Panc1 (cell line): ENCODE measurements at regions not wholly inside any gene's neighbourhood (a gene's known extent, or its start where the extent isn't known, plus 50 kb on each side); places are given as distances from the start of the nearest gene placed in this dataset.

Experiments used
- ATAC-seq: fragments of 200-7000 bp; cut with Tn5 transposase; 2 replicates; pipeline ENCODE4 v1.9.1; 2020; ENCODE audit warnings: mild to moderate bottlenecking, moderate library complexity
- BruUV-seq: library from RNA; stranded (reverse); fragments of 400-500 nt; replicated peaks from 2 replicates; lab custom pipeline; 2021; lab: Mats Ljungman, UMichigan
- CTCF ChIA-PET: fragments of 300-600 bp; sonication (Branson Sonifier 250); formaldehyde crosslinking; loops from one replicate; lab custom pipeline; 2022; ENCODE audit warnings: antibody characterized with exemption; lab: Charles Lee
- POLR2A ChIA-PET: fragments of 300-600 bp; sonication (Branson Sonifier 250); formaldehyde crosslinking; loops from one replicate; lab custom pipeline; 2022; ENCODE audit warnings: antibody characterized with exemption; lab: Charles Lee
- DNase-seq: peaks from one replicate; pipeline ENCODE4 v3.0.0-alpha.2; 2010; ENCODE audit warnings: low read depth, low spot score
- H3K27ac ChIP-seq: 2 replicates; pipeline ENCODE4 v1.5.1; 2011; ENCODE audit warnings: mild to moderate bottlenecking, low read length, inconsistent platforms
- H3K27me3 ChIP-seq: fragments of 200-500 bp; sonication (Bioruptor generic); 2 replicates; pipeline ENCODE4 v1.6.0; 2014; ENCODE audit warnings: low read length, inconsistent platforms; ENCODE audit not compliant: control insufficient read depth, insufficient read depth
- H3K36me3 ChIP-seq: fragments of 200-500 bp; sonication (Bioruptor generic); 2 replicates; pipeline ENCODE4 v1.5.1; 2014; ENCODE audit warnings: inconsistent platforms, mild to moderate bottlenecking, low read length, moderate library complexity; ENCODE audit not compliant: control insufficient read depth, insufficient read depth
- H3K4me1 ChIP-seq: 2 replicates; pipeline ENCODE4 v1.5.1; 2011; ENCODE audit warnings: inconsistent platforms, mild to moderate bottlenecking, low read length, moderate library complexity; ENCODE audit not compliant: control insufficient read depth, insufficient read depth
- H3K4me3 ChIP-seq, 2 experiments: 2 replicates each; pipeline ENCODE4 v1.5.1; 2011 to 2012; ENCODE audit warnings: low read depth in 2 of 2, low read length in 2 of 2, mild to moderate bottlenecking in 2 of 2, inconsistent platforms in 1 of 2, moderate library complexity in 1 of 2
- H3K9me3 ChIP-seq: fragments of 200-500 bp; sonication (Bioruptor generic); 2 replicates; pipeline ENCODE4 v1.5.1; 2014; ENCODE audit warnings: low read depth, mild to moderate bottlenecking, inconsistent platforms, low read length, moderate library complexity; ENCODE audit not compliant: control insufficient read depth, insufficient read depth
- POLR2AphosphoS5 ChIP-seq: IDR thresholded peaks from 2 replicates; pipeline ENCODE4 v1.6.1; 2012; ENCODE audit warnings: mild to moderate bottlenecking, low read depth, low read length, moderate library complexity
- SIN3A ChIP-seq: IDR thresholded peaks from 2 replicates; pipeline ENCODE4 v1.6.1; 2012; ENCODE audit warnings: low read depth, mild to moderate bottlenecking, low read length, moderate library complexity, borderline replicate concordance; ENCODE audit not compliant: insufficient read depth
- TCF7L2 ChIP-seq: IDR thresholded peaks from 2 replicates; pipeline ENCODE4 v1.6.1; 2011; ENCODE audit warnings: mild to moderate bottlenecking, low read depth, low read length, inconsistent platforms
- in situ Hi-C: cut with HindIII; loops from 2 replicates; pipeline ENCODE4 v1.10.0; 2016; ENCODE audit warnings: low sequenced_read_pairs, low pct_unique_long_range_greater_than_20kb
- intact Hi-C: fragments of 100-400 bp; cut with micrococcal nuclease; formaldehyde crosslinking; loops from one replicate; pipeline ENCODE4 v1.10.0; 2022; ENCODE audit not compliant: unreplicated experiment
- TF ChIP-seq, protein P1 (sequence below): fragments of 450-650 bp; IDR thresholded peaks from 2 replicates; pipeline ENCODE4 v1.5.1; 2017; ENCODE audit warnings: mild to moderate bottlenecking
- TF ChIP-seq, protein P2 (sequence below), 2 experiments: IDR thresholded peaks; 2 replicates each; pipeline ENCODE4 v1.6.1; 2011 to 2012; ENCODE audit warnings: low read depth in 2 of 2, control low read depth in 1 of 2, low read length in 1 of 2, mild to moderate bottlenecking in 1 of 2, moderate library complexity in 1 of 2; ENCODE audit not compliant: insufficient read depth in 1 of 2

DNA sequence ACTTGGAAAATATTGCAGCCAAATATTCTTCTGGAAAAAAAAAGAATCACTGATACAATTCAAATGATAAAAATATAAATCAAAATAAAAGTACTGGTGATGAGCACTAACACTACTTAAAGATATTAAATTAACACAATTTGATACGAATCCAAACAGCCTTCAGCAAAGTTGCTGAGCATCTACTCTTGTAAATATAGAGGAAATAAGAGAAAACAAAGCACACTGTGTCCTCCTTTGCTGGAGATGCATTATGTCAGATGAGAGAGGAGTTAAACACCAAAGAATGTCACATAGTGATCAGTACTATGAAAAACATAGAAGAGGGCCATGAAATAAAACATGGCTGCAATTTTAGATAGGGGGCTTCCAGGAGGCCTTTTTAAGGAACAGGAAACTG is 177.4 kb upstream of the RNPC3 start:
- Histone ChIP-seq H3K36me3 (no peaks in the 10 kb centered on the region), H3K4me1 (no peaks in the 10 kb centered on the region), H3K27ac (no peak overlapping the region), H3K4me3 (no peak overlapping the region), H3K27me3 (no peaks in the 10 kb centered on the region), H3K9me3 (no peaks in the 10 kb centered on the region)
- POLR2A ChIA-PET, result no interaction called here
- ATAC-seq (no peak), DNase-seq (no peak)
- no TSS peak for BruUV-seq
- in situ Hi-C loops, result no loop called here
- intact Hi-C loops, result no loop called here
- CTCF ChIA-PET, result no interaction called here
- TF ChIP-seq SIN3A (no peak), TCF7L2 (no peak), POLR2AphosphoS5 (no peak)
- TF ChIP-seq, protein P1, sequence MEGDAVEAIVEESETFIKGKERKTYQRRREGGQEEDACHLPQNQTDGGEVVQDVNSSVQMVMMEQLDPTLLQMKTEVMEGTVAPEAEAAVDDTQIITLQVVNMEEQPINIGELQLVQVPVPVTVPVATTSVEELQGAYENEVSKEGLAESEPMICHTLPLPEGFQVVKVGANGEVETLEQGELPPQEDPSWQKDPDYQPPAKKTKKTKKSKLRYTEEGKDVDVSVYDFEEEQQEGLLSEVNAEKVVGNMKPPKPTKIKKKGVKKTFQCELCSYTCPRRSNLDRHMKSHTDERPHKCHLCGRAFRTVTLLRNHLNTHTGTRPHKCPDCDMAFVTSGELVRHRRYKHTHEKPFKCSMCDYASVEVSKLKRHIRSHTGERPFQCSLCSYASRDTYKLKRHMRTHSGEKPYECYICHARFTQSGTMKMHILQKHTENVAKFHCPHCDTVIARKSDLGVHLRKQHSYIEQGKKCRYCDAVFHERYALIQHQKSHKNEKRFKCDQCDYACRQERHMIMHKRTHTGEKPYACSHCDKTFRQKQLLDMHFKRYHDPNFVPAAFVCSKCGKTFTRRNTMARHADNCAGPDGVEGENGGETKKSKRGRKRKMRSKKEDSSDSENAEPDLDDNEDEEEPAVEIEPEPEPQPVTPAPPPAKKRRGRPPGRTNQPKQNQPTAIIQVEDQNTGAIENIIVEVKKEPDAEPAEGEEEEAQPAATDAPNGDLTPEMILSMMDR, result no peak
- TF ChIP-seq, protein P2, sequence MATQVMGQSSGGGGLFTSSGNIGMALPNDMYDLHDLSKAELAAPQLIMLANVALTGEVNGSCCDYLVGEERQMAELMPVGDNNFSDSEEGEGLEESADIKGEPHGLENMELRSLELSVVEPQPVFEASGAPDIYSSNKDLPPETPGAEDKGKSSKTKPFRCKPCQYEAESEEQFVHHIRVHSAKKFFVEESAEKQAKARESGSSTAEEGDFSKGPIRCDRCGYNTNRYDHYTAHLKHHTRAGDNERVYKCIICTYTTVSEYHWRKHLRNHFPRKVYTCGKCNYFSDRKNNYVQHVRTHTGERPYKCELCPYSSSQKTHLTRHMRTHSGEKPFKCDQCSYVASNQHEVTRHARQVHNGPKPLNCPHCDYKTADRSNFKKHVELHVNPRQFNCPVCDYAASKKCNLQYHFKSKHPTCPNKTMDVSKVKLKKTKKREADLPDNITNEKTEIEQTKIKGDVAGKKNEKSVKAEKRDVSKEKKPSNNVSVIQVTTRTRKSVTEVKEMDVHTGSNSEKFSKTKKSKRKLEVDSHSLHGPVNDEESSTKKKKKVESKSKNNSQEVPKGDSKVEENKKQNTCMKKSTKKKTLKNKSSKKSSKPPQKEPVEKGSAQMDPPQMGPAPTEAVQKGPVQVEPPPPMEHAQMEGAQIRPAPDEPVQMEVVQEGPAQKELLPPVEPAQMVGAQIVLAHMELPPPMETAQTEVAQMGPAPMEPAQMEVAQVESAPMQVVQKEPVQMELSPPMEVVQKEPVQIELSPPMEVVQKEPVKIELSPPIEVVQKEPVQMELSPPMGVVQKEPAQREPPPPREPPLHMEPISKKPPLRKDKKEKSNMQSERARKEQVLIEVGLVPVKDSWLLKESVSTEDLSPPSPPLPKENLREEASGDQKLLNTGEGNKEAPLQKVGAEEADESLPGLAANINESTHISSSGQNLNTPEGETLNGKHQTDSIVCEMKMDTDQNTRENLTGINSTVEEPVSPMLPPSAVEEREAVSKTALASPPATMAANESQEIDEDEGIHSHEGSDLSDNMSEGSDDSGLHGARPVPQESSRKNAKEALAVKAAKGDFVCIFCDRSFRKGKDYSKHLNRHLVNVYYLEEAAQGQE (IDR thresholded peaks at IDR 0.05; ENCODE audit: insufficient read depth in 1 of 2, low read depth in 2 of 2, low read length in 1 of 2), result no peak

DNA sequence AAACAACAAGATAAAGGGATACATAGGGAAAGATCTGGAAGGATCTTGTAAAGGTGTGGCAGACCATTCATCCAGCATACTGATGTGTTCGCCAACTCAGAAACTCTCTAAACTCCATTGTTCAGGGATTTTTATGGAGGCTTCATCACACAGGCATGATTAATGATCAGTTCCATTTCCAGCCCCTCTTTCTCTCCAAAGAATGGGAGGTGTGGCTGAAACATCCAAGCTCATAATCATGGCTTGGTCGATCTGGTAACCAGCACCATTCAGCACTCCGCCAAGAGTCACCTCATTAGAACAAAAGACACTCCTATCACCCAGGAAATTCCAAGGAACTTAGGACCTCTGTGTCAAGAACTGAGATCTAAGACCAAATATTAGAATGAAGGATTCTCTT is 180.6 kb upstream of the RNPC3 start:
- H3K9me3 ChIP-seq, result no peaks in the 10 kb centered on the region
- ChIA-PET POLR2A (no interaction called here), CTCF (no interaction called here)
- DNase-seq (no peak), ATAC-seq (no peak)
- H3K27me3 ChIP-seq, result no peaks in the 10 kb centered on the region
- no peaks in the 10 kb centered on the region for H3K36me3 ChIP-seq
- TF ChIP-seq SIN3A, result no peak
- TF ChIP-seq POLR2AphosphoS5, result no peak
- TF ChIP-seq, protein P2 (IDR thresholded peaks at IDR 0.05; ENCODE audit: insufficient read depth in 1 of 2, low read depth in 2 of 2, low read length in 1 of 2), result no peak
- TF ChIP-seq TCF7L2, result no peak
- TF ChIP-seq, protein P1, result no peak
- BruUV-seq, result no TSS peak
- in situ Hi-C loops (no loop called here), intact Hi-C loops (no loop called here)
- H3K4me1 ChIP-seq, result no peaks in the 10 kb centered on the region
- H3K4me3 ChIP-seq, result no peak overlapping the region
- no peak overlapping the region for H3K27ac ChIP-seq
